GM21717 (cell line): ENCODE measurements at regions not wholly inside any gene's neighbourhood (a gene's known extent, or its start where the extent isn't known, plus 50 kb on each side); places are given as distances from the start of the nearest gene placed in this dataset.

Source experiments
- ATAC-seq: cut with Tn5 transposase; IDR thresholded peaks from one replicate; pipeline ENCODE4 v1.9.1; 2021; ENCODE audit warnings: mild to moderate bottlenecking, moderate library complexity; ENCODE audit not compliant: unreplicated experiment

GRCh38 chr18:67926929-67927864 lies 410.7 kb upstream of the DSEL start:
- ATAC-seq, result no peak

- ATAC-seq, result no peak
Observed at GRCh38 chr18:67924656-67925055, 408.1 kb upstream of the DSEL start.

GRCh38 chr18:67919316-67919715 lies 402.8 kb upstream of the DSEL start:
- ATAC-seq, result no peak

- ATAC-seq, result no peak
Observed at GRCh38 chr18:67916097-67916496, 399.6 kb upstream of the DSEL start.

- ATAC-seq, result no peak
Observed at GRCh38 chr18:67913040-67913439, 396.5 kb upstream of the DSEL start.

- no peak for ATAC-seq
Observed at GRCh38 chr18:67901573-67901972, 385.1 kb upstream of the DSEL start.

GRCh38 chr18:67896451-67896850 lies 379.9 kb upstream of the DSEL start:
- no peak for ATAC-seq

- no peak for ATAC-seq
Observed at GRCh38 chr18:67893916-67894315, 377.4 kb upstream of the DSEL start.

- no peak for ATAC-seq
Observed at GRCh38 chr18:67876871-67877270, 360.4 kb upstream of the DSEL start.

- ATAC-seq, result no peak
Observed at GRCh38 chr18:67875944-67876343, 359.4 kb upstream of the DSEL start.

- ATAC-seq, result no peak
Observed at GRCh38 chr18:67875060-67875459, 358.5 kb upstream of the DSEL start.

- no peak for ATAC-seq
Observed at GRCh38 chr18:67865400-67865799, 348.9 kb upstream of the DSEL start.

GRCh38 chr18:67864677-67865340 lies 348.3 kb upstream of the DSEL start:
- ATAC-seq, result no peak

GRCh38 chr18:67862069-67862468 lies 345.5 kb upstream of the DSEL start:
- no peak for ATAC-seq

GRCh38 chr18:67854340-67854739 lies 337.8 kb upstream of the DSEL start:
- no peak for ATAC-seq

- ATAC-seq, result no peak
Observed at GRCh38 chr18:67846422-67847098, 330.0 kb upstream of the DSEL start.

- ATAC-seq, result no peak
Observed at GRCh38 chr18:67845035-67845434, 328.5 kb upstream of the DSEL start.

- ATAC-seq, result no peak
Observed at GRCh38 chr18:67840379-67840778, 323.9 kb upstream of the DSEL start.

- no peak for ATAC-seq
Observed at GRCh38 chr18:67818432-67818831, 301.9 kb upstream of the DSEL start.

GRCh38 chr18:67815280-67815679 lies 298.8 kb upstream of the DSEL start:
- ATAC-seq, result no peak

GRCh38 chr18:67813380-67814028 lies 297.0 kb upstream of the DSEL start:
- no peak for ATAC-seq
